H9 (cell line): ENCODE measurements at regions not wholly inside any gene's neighbourhood (a gene's known extent, or its start where the extent isn't known, plus 50 kb on each side); places are given as distances from the start of the nearest gene placed in this dataset.

Experiments used
- DNase-seq: peaks from one replicate; pipeline ENCODE4 v3.0.0-alpha.2; 2017
- H2AFZ ChIP-seq: one replicate; pipeline ENCODE4 v1.6.1; 2013; ENCODE audit warnings: mild to moderate bottlenecking, low read length, control low read depth, moderate library complexity
- H2AK5ac ChIP-seq: 2 replicates; pipeline ENCODE4 v1.6.1; 2013; ENCODE audit warnings: low read length, control low read depth, mixed read lengths; ENCODE audit not compliant: insufficient read length
- H2BK120ac ChIP-seq: one replicate; pipeline ENCODE4 v1.6.1; 2013; ENCODE audit warnings: low read depth, mild to moderate bottlenecking, low read length, control low read depth, inconsistent platforms; ENCODE audit not compliant: poor library complexity, severe bottlenecking
- H2BK12ac ChIP-seq: 2 replicates; pipeline ENCODE4 v1.6.1; 2013; ENCODE audit warnings: low read length, control low read depth, mixed read lengths, low read depth; ENCODE audit not compliant: insufficient read length
- H2BK15ac ChIP-seq: 2 replicates; pipeline ENCODE4 v1.6.1; 2013; ENCODE audit warnings: low read depth, low read length, control low read depth
- H2BK20ac ChIP-seq: one replicate; pipeline ENCODE4 v1.6.1; 2013; ENCODE audit warnings: low read depth, mild to moderate bottlenecking, low read length, control low read depth, inconsistent platforms; ENCODE audit not compliant: poor library complexity, severe bottlenecking
- H2BK5ac ChIP-seq: 2 replicates; pipeline ENCODE4 v1.6.1; 2013; ENCODE audit warnings: low read length, control low read depth, mixed read lengths; ENCODE audit not compliant: insufficient read length
- H3K14ac ChIP-seq: 2 replicates; pipeline ENCODE4 v1.6.1; 2013; ENCODE audit warnings: low read length, control low read depth; ENCODE audit not compliant: insufficient read depth
- H3K18ac ChIP-seq: 2 replicates; pipeline ENCODE4 v1.6.1; 2013; ENCODE audit warnings: low read depth, mild to moderate bottlenecking, mixed read lengths, low read length, control low read depth; ENCODE audit not compliant: insufficient read length
- H3K23ac ChIP-seq: 2 replicates; pipeline ENCODE4 v1.6.1; 2013; ENCODE audit warnings: low read length, control low read depth, mixed read lengths, low read depth; ENCODE audit not compliant: insufficient read length
- H3K23me2 ChIP-seq: 2 replicates; pipeline ENCODE4 v1.6.1; 2013; ENCODE audit warnings: low read depth, mild to moderate bottlenecking, mixed read lengths, low read length, control low read depth; ENCODE audit not compliant: insufficient read length, poor library complexity, severe bottlenecking
- H3K27ac ChIP-seq: 2 replicates; pipeline ENCODE4 v1.5.1; 2013; ENCODE audit warnings: low read length, control low read depth, mixed read lengths, low read depth; ENCODE audit not compliant: insufficient read length
- H3K27me3 ChIP-seq: 2 replicates; pipeline ENCODE4 v1.6.1; 2013; ENCODE audit warnings: low read length, control low read depth, inconsistent platforms; ENCODE audit not compliant: insufficient read depth
- H3K4ac ChIP-seq: 2 replicates; pipeline ENCODE4 v1.6.1; 2013; ENCODE audit warnings: low read depth, mild to moderate bottlenecking, control low read depth, inconsistent platforms, low read length, moderate library complexity
- H3K4me1 ChIP-seq: 2 replicates; pipeline ENCODE4 v1.6.1; 2013; ENCODE audit warnings: low read length, control low read depth, inconsistent platforms; ENCODE audit not compliant: insufficient read depth
- H3K4me2 ChIP-seq: 2 replicates; pipeline ENCODE4 v1.6.1; 2013; ENCODE audit warnings: low read length, control low read depth, mixed read lengths; ENCODE audit not compliant: insufficient read length, insufficient read depth
- H3K56ac ChIP-seq: 2 replicates; pipeline ENCODE4 v1.6.1; 2013; ENCODE audit warnings: low read depth, mild to moderate bottlenecking, mixed read lengths, low read length, control low read depth; ENCODE audit not compliant: insufficient read length
- H3K79me1 ChIP-seq: 2 replicates; pipeline ENCODE4 v1.6.1; 2013; ENCODE audit warnings: low read depth, mild to moderate bottlenecking, moderate library complexity, low read length, control low read depth, inconsistent platforms; ENCODE audit not compliant: insufficient read depth, poor library complexity, severe bottlenecking
- H3K79me2 ChIP-seq: 2 replicates; pipeline ENCODE4 v1.6.1; 2013; ENCODE audit warnings: low read length, control low read depth, inconsistent platforms; ENCODE audit not compliant: insufficient read depth
- H3K9ac ChIP-seq: 2 replicates; pipeline ENCODE4 v1.6.1; 2013; ENCODE audit warnings: low read length, control low read depth, mixed read lengths; ENCODE audit not compliant: insufficient read length; ENCODE audit errors: extremely low read depth
- H3K9me3 ChIP-seq: one replicate; pipeline ENCODE4 v1.6.1; 2013; ENCODE audit warnings: low read depth, low read length, inconsistent platforms; ENCODE audit not compliant: control insufficient read depth
- H3T11ph ChIP-seq: one replicate; pipeline ENCODE4 v1.6.1; 2013; ENCODE audit warnings: mild to moderate bottlenecking, low read length, control low read depth, inconsistent platforms
- H4K20me1 ChIP-seq: one replicate; pipeline ENCODE4 v1.6.1; 2013; ENCODE audit not compliant: control insufficient read depth, insufficient read length, insufficient read depth
- H4K5ac ChIP-seq: 2 replicates; pipeline ENCODE4 v1.6.1; 2013; ENCODE audit warnings: low read depth, mild to moderate bottlenecking, mixed read lengths, low read length, control low read depth; ENCODE audit not compliant: insufficient read length
- H4K8ac ChIP-seq: replicated peaks from 2 replicates; pipeline ENCODE4 v1.6.1; 2013; ENCODE audit warnings: low read length, control low read depth, mixed read lengths, low read depth; ENCODE audit not compliant: insufficient read length
- H4K91ac ChIP-seq: 2 replicates; pipeline ENCODE4 v1.6.1; 2013; ENCODE audit warnings: low read depth, mild to moderate bottlenecking, moderate library complexity, mixed read lengths, low read length, control low read depth; ENCODE audit not compliant: insufficient read length
- H3K27ac Mint-ChIP-seq, 3 experiments: 2 replicates in 2 of 3; 3 replicates in 1 of 3; pipeline ENCODE4 v1.8.0; 2020 to 2021; ENCODE audit warnings: mixed read lengths in 3 of 3, mild to moderate bottlenecking in 1 of 3, moderate library complexity in 1 of 3
- H3K27me3 Mint-ChIP-seq: 2 replicates; pipeline ENCODE4 v1.8.0; 2021; ENCODE audit warnings: low read depth, mild to moderate bottlenecking, moderate library complexity, mixed read lengths
- H3K36me3 Mint-ChIP-seq, 3 experiments: 2 replicates in 2 of 3; 3 replicates in 1 of 3; pipeline ENCODE4 v1.8.0; 2020 to 2021; ENCODE audit warnings: low read depth in 3 of 3, mixed read lengths in 3 of 3; ENCODE audit not compliant: insufficient read depth in 1 of 3
- H3K4me1 Mint-ChIP-seq, 2 experiments: 2 replicates each; pipeline ENCODE4 v1.8.0; 2020; ENCODE audit warnings: mixed read lengths in 2 of 2
- H3K4me3 Mint-ChIP-seq, 2 experiments: 2 replicates in 1 of 2; 3 replicates in 1 of 2; pipeline ENCODE4 v1.8.0; 2020 to 2021; ENCODE audit warnings: mild to moderate bottlenecking in 2 of 2, mixed read lengths in 2 of 2, moderate library complexity in 1 of 2
- H3K9me3 Mint-ChIP-seq, 2 experiments: 2 replicates in 1 of 2; 3 replicates in 1 of 2; pipeline ENCODE4 v1.8.0; 2020; ENCODE audit warnings: mild to moderate bottlenecking in 2 of 2, mixed read lengths in 2 of 2, moderate library complexity in 1 of 2
- CTCF ChIP-seq: fragments of 200-600 bp; sonication (generic); conservative IDR thresholded peaks from 3 replicates; pipeline ENCODE4 v1.8.0; 2021; ENCODE audit warnings: antibody characterized with exemption, mild to moderate bottlenecking
- WGBS: extraction: QIAGEN DNeasy Blood & Tissue Kit; methylation state at CpG from one replicate; pipeline ENCODE4 v1.1.7; 2013; ENCODE audit warnings: missing lambda C conversion rate, low lambda C conversion rate, mixed read lengths; ENCODE audit not compliant: insufficient read length; ENCODE audit errors: extremely low coverage; 5-methylcytosine and 5-hydroxymethylcytosine counted together

DNA sequence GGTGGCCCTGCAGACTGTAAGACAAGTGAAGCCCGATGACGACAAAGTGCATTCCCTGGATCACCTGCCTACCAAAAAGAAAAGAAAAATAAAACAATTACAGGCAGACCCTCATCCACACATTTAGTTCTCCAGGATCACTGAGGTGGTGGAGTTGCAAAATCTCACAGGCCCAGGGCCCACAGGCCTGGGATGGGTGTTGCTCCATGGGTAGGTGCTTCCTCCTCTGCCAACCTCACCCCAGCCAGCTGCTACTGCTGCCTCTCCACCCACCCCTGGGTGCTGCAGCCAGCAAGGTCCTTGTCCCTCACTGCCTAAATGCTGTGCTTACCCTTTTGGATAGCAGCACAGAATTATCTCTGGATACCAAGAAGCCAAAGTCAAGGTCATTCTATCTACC, 146.4 kb upstream of the GALNT2 start:
- no peak overlapping the region for H4K8ac ChIP-seq
- no peak overlapping the region for H2BK12ac ChIP-seq
- Mint-ChIP-seq H3K27ac (no peak overlapping the region), H3K27me3 (no peaks in the 10 kb centered on the region), H3K36me3 (no peaks in the 10 kb centered on the region), H3K4me3 (no peak overlapping the region), H3K9me3 (no peaks in the 10 kb centered on the region), H3K4me1 (peaks cover 2 to 18% of the 10 kb centered on the region in 2 experiments; a peak in 3 of 4 replicates)
- H2AK5ac ChIP-seq, result no peak overlapping the region
- no CpG with 5 or more reads among the region's 2 CpGs for WGBS
- no peak overlapping the region for H3K56ac ChIP-seq
- no peak overlapping the region for H3K18ac ChIP-seq
- no peaks in the 10 kb centered on the region for H3K27me3 ChIP-seq
- H3K79me1 ChIP-seq, result no peaks in the 10 kb centered on the region
- H2BK5ac ChIP-seq, result no peak overlapping the region
- H3T11ph ChIP-seq, result no peak overlapping the region
- H3K9ac ChIP-seq, result no peak overlapping the region
- H3K4me2 ChIP-seq, result no peak overlapping the region
- H2BK120ac ChIP-seq, result no peak overlapping the region
- H3K9me3 ChIP-seq, result no peaks in the 10 kb centered on the region
- H3K23me2 ChIP-seq, result no peaks in the 10 kb centered on the region
- H2BK20ac ChIP-seq, result no peak overlapping the region
- 0 out of 2 replicates have a peak overlapping the region, but pooled peaks have one; percentile 65 for H3K14ac ChIP-seq
- no peak overlapping the region for H3K27ac ChIP-seq
- no peaks in the 10 kb centered on the region for H4K20me1 ChIP-seq
- no peak overlapping the region for H2AFZ ChIP-seq
- no peak overlapping the region for H4K91ac ChIP-seq
- H4K5ac ChIP-seq, result no peak overlapping the region
- DNase-seq, result no peak
- no peak overlapping the region for H3K4ac ChIP-seq
- H2BK15ac ChIP-seq, result no peak overlapping the region; the same call in 1 of the 2 replicates
- no peak for TF ChIP-seq CTCF
- H3K4me1 ChIP-seq, result no peaks in the 10 kb centered on the region
- H3K79me2 ChIP-seq, result no peaks in the 10 kb centered on the region
- no peak overlapping the region for H3K23ac ChIP-seq
